ENCODE measurements at regions not wholly inside any gene's neighbourhood (a gene's known extent, or its start where the extent isn't known, plus 50 kb on each side); places are given as distances from the start of the nearest gene placed in this dataset.

- H3K27ac Mint-ChIP-seq = no peak overlapping the region
- H3K9me3 ChIP-seq (ENCODE audit: control insufficient read depth in 1 of 2, low read length in 2 of 2) = no peaks in the 10 kb centered on the region
- ChIA-PET CTCF (ENCODE audit: partially characterized antibody) (no interaction called here), POLR2A (ENCODE audit: partially characterized antibody) (no interaction called here)
- H3K36me3 Mint-ChIP-seq = no peaks in the 10 kb centered on the region
- DNase-seq = no peak
- H3K27me3 ChIP-seq (ENCODE audit: insufficient read depth, low read length) = no peaks in the 10 kb centered on the region
- peaks cover 0 to 5% (median 2%) of the 10 kb centered on the region in 4 donors for H3K4me1 Mint-ChIP-seq
- no peaks in the 10 kb centered on the region for H3K36me3 ChIP-seq (ENCODE audit: insufficient read depth, low read length)
- no peaks in the 10 kb centered on the region for H3K27me3 Mint-ChIP-seq
- H3K4me3 ChIP-seq (ENCODE audit: low read length in 2 of 2) = no peak overlapping the region
- no peaks in the 10 kb centered on the region for H3K9me3 Mint-ChIP-seq
- no peak overlapping the region for H3K27ac ChIP-seq (ENCODE audit: low read depth, low read length)
- intact Hi-C loops (cut with micrococcal nuclease) = no loop called here
- H3K4me3 Mint-ChIP-seq = no peak overlapping the region
- no peaks in the 10 kb centered on the region for H3K4me1 ChIP-seq (ENCODE audit: insufficient read depth, low read length)
Measured at GRCh38 chr7:115356999-115357702, 435.3 kb downstream of the MDFIC start.

GRCh38 chr7:115356139-115356746, 434.3 kb downstream of the MDFIC start:
- Histone ChIP-seq H3K36me3 (ENCODE audit: insufficient read depth, low read length) (no peaks in the 10 kb centered on the region), H3K4me3 (ENCODE audit: low read length in 2 of 2) (no peak overlapping the region), H3K27me3 (ENCODE audit: insufficient read depth, low read length) (no peaks in the 10 kb centered on the region), H3K4me1 (ENCODE audit: insufficient read depth, low read length) (no peaks in the 10 kb centered on the region), H3K27ac (ENCODE audit: low read depth, low read length) (no peak overlapping the region), H3K9me3 (ENCODE audit: control insufficient read depth in 1 of 2, low read length in 2 of 2) (no peaks in the 10 kb centered on the region)
- H3K36me3 Mint-ChIP-seq = no peaks in the 10 kb centered on the region
- CTCF ChIA-PET (ENCODE audit: partially characterized antibody) = no interaction called here
- H3K4me1 Mint-ChIP-seq = peaks cover 0 to 5% (median 2%) of the 10 kb centered on the region in 4 donors
- H3K27ac Mint-ChIP-seq = no peak overlapping the region
- intact Hi-C loops (cut with micrococcal nuclease) = no loop called here
- H3K4me3 Mint-ChIP-seq = no peak overlapping the region
- peaks cover 0 to 1% of the 10 kb centered on the region in 2 donors for H3K27me3 Mint-ChIP-seq
- POLR2A ChIA-PET (ENCODE audit: partially characterized antibody) = no interaction called here
- DNase-seq = no peak
- H3K9me3 Mint-ChIP-seq = no peaks in the 10 kb centered on the region

DNA sequence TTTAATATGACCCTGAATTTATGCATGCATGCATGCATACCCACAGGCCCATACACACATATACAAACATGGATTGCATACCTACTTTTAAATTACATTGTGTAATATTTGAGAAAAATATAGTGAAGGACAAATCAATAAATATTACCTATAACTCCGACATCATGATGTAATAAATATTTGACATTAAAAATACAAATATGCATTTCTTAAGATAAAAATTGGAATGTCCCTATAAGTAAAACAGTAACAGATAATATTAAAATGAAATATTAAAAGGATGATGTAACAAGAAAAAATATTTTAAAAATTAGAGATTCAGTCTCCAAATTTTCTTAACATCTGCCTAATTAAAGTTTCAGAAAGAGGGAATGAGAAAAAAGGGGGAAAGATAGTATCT, 433.0 kb downstream of the MDFIC start:
- no peak overlapping the region for H3K4me3 ChIP-seq (ENCODE audit: low read length in 2 of 2)
- H3K27ac ChIP-seq (ENCODE audit: low read depth, low read length) = no peak overlapping the region
- H3K4me1 Mint-ChIP-seq = peaks cover 0 to 5% (median 2%) of the 10 kb centered on the region in 4 donors
- H3K27ac Mint-ChIP-seq = no peak overlapping the region
- H3K27me3 ChIP-seq (ENCODE audit: insufficient read depth, low read length) = no peaks in the 10 kb centered on the region
- H3K4me3 Mint-ChIP-seq = no peak overlapping the region
- POLR2A ChIA-PET (ENCODE audit: partially characterized antibody) = no interaction called here
- H3K9me3 ChIP-seq (ENCODE audit: control insufficient read depth in 1 of 2, low read length in 2 of 2) = no peaks in the 10 kb centered on the region
- intact Hi-C loops (cut with micrococcal nuclease) = no loop called here
- peaks cover under 1 to 2% of the 10 kb centered on the region in 2 donors for H3K27me3 Mint-ChIP-seq
- no peaks in the 10 kb centered on the region for H3K36me3 Mint-ChIP-seq
- H3K9me3 Mint-ChIP-seq = no peaks in the 10 kb centered on the region
- no peaks in the 10 kb centered on the region for H3K36me3 ChIP-seq (ENCODE audit: insufficient read depth, low read length)
- CTCF ChIA-PET (ENCODE audit: partially characterized antibody) = no interaction called here
- no peak for DNase-seq
- H3K4me1 ChIP-seq (ENCODE audit: insufficient read depth, low read length) = no peaks in the 10 kb centered on the region

DNA sequence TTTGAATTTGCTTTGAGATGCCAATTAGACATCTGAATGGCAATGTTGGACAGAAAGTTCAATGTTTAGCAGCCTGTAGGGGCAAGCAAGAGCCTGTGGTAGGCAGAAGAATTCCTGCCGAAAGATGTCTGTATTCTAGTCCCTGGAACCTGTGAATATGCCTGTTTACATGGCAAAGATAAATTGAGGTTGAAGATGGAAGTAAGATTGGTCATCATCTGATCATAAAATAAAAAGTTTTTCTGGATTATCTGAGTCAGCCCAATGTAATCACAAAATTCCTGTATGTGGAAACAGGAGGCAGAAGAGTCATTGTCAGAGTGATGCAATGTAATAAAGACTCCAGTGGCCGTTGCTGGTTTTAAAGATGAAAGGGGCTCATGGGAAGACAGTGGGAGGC, 430.5 kb downstream of the MDFIC start:
- H3K36me3 ChIP-seq (ENCODE audit: insufficient read depth, low read length) = no peaks in the 10 kb centered on the region
- intact Hi-C loops (cut with micrococcal nuclease) = no loop called here

GRCh38 chr7:115350764-115351163, 428.9 kb downstream of the MDFIC start:
- Mint-ChIP-seq H3K9me3 (peaks cover 0 to 3% (median 0%) of the 10 kb centered on the region in 8 donors), H3K4me1 (no peaks in the 10 kb centered on the region), H3K4me3 (no peak overlapping the region), H3K36me3 (no peaks in the 10 kb centered on the region), H3K27ac (no peak overlapping the region), H3K27me3 (peaks cover 4 to 7% of the 10 kb centered on the region in 2 donors)
- Histone ChIP-seq H3K4me1 (ENCODE audit: insufficient read depth, low read length) (no peaks in the 10 kb centered on the region), H3K9me3 (ENCODE audit: control insufficient read depth in 1 of 2, low read length in 2 of 2) (no peaks in the 10 kb centered on the region), H3K27ac (ENCODE audit: low read depth, low read length) (no peak overlapping the region), H3K36me3 (ENCODE audit: insufficient read depth, low read length) (no peaks in the 10 kb centered on the region), H3K4me3 (ENCODE audit: low read length in 2 of 2) (no peak overlapping the region), H3K27me3 (ENCODE audit: insufficient read depth, low read length) (no peaks in the 10 kb centered on the region)
- CTCF ChIA-PET (ENCODE audit: partially characterized antibody) = no interaction called here
- DNase-seq = no peak
- intact Hi-C loops (cut with micrococcal nuclease) = no loop called here
- POLR2A ChIA-PET (ENCODE audit: partially characterized antibody) = no interaction called here

More for the DNA sequence above, 430.5 kb downstream of the MDFIC start:
- Histone ChIP-seq H3K4me3 (ENCODE audit: low read length in 2 of 2) (no peak overlapping the region), H3K27ac (ENCODE audit: low read depth, low read length) (no peak overlapping the region), H3K9me3 (ENCODE audit: control insufficient read depth in 1 of 2, low read length in 2 of 2) (no peaks in the 10 kb centered on the region), H3K4me1 (ENCODE audit: insufficient read depth, low read length) (no peaks in the 10 kb centered on the region), H3K27me3 (ENCODE audit: insufficient read depth, low read length) (no peaks in the 10 kb centered on the region)
- no peak overlapping the region for H3K27ac Mint-ChIP-seq
- H3K36me3 Mint-ChIP-seq = no peaks in the 10 kb centered on the region
- peaks cover 4 to 7% of the 10 kb centered on the region in 2 donors for H3K27me3 Mint-ChIP-seq
- ChIA-PET CTCF (ENCODE audit: partially characterized antibody) (no interaction called here), POLR2A (ENCODE audit: partially characterized antibody) (no interaction called here)
- DNase-seq = no peak
- no peak overlapping the region for H3K4me3 Mint-ChIP-seq
- H3K4me1 Mint-ChIP-seq = peaks cover 0 to 1% (median 0%) of the 10 kb centered on the region in 4 donors
- H3K9me3 Mint-ChIP-seq = peaks cover 0 to 3% (median 0%) of the 10 kb centered on the region in 8 donors

DNA sequence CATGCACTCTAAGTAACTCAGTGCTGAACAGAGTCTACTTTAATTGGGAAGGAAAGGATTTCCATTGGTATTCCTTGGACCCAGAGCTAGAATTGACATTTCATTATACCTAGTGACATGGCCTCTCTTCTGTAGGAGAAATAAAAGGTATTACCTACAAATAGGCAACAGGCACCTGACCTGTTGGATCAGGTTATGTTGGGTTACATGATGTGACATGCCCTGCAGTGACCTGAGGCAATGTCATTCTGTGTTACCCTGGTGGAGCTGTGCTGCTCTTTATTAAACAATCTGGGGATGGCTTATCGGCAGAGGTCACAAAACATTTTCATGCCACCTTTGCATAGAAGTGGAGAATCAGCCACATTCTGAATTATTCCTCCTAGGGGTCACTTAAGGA, 427.7 kb downstream of the MDFIC start:
- no peaks in the 10 kb centered on the region for H3K4me1 Mint-ChIP-seq
- CTCF ChIA-PET (ENCODE audit: partially characterized antibody) = no interaction called here
- POLR2A ChIA-PET (ENCODE audit: partially characterized antibody) = no interaction called here

DNA sequence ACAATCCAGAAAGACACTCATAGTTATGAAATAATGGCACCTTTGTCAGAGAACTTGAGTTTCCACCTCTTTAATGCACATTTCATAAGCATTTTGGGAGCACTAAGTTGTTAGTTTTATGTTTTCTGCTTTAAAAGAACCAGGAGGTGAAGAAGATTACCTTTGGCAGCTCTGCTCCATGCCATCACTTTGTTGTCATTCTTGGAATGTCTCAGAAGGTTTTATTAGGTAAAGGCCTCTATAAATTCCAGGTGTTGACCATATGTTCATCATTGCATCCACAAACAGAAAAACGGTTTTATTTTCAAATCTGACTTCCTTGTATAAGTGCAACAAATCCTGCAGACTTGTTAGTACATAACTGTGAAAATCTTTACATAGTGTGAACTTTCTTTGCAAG, 424.8 kb downstream of the MDFIC start:
- no peak overlapping the region for H3K4me3 ChIP-seq (ENCODE audit: low read length in 2 of 2)
- H3K4me3 Mint-ChIP-seq = no peak overlapping the region
- H3K27me3 ChIP-seq (ENCODE audit: insufficient read depth, low read length) = no peaks in the 10 kb centered on the region
- ChIA-PET CTCF (ENCODE audit: partially characterized antibody) (no interaction called here), POLR2A (ENCODE audit: partially characterized antibody) (no interaction called here)
- H3K4me1 Mint-ChIP-seq = no peaks in the 10 kb centered on the region
- peaks cover 0 to 3% (median 0%) of the 10 kb centered on the region in 8 donors for H3K9me3 Mint-ChIP-seq
- no peak overlapping the region for H3K27ac ChIP-seq (ENCODE audit: low read depth, low read length)
- no peak for DNase-seq
- H3K36me3 Mint-ChIP-seq = no peaks in the 10 kb centered on the region
- intact Hi-C loops (cut with micrococcal nuclease) = no loop called here
- no peaks in the 10 kb centered on the region for H3K4me1 ChIP-seq (ENCODE audit: insufficient read depth, low read length)
- H3K36me3 ChIP-seq (ENCODE audit: insufficient read depth, low read length) = no peaks in the 10 kb centered on the region
- H3K27me3 Mint-ChIP-seq = peaks cover 4 to 7% of the 10 kb centered on the region in 2 donors
- no peak overlapping the region for H3K27ac Mint-ChIP-seq
- no peaks in the 10 kb centered on the region for H3K9me3 ChIP-seq (ENCODE audit: control insufficient read depth in 1 of 2, low read length in 2 of 2)

More for the DNA sequence above, 427.7 kb downstream of the MDFIC start:
- H3K4me3 Mint-ChIP-seq = no peak overlapping the region
- H3K27ac Mint-ChIP-seq = peak overlapping the region in 1 of 7 donors; percentile 5
- no peaks in the 10 kb centered on the region for H3K4me1 ChIP-seq (ENCODE audit: insufficient read depth, low read length)
- H3K4me3 ChIP-seq (ENCODE audit: low read length in 2 of 2) = no peak overlapping the region
- H3K9me3 Mint-ChIP-seq = peaks cover 0 to 3% (median 0%) of the 10 kb centered on the region in 8 donors
- no peaks in the 10 kb centered on the region for H3K27me3 ChIP-seq (ENCODE audit: insufficient read depth, low read length)
- DNase-seq = peak in 1 of 5 donors; percentile 27
- H3K36me3 Mint-ChIP-seq = no peaks in the 10 kb centered on the region
- H3K9me3 ChIP-seq (ENCODE audit: control insufficient read depth in 1 of 2, low read length in 2 of 2) = no peaks in the 10 kb centered on the region
- H3K36me3 ChIP-seq (ENCODE audit: insufficient read depth, low read length) = no peaks in the 10 kb centered on the region
- intact Hi-C loops (cut with micrococcal nuclease) = no loop called here
- H3K27me3 Mint-ChIP-seq = peaks cover 4 to 7% of the 10 kb centered on the region in 2 donors
- H3K27ac ChIP-seq (ENCODE audit: low read depth, low read length) = no peak overlapping the region

All from CD4-positive, alpha-beta memory T cell (primary cell).